GM06990 (cell line): ENCODE measurements at regions not wholly inside any gene's neighbourhood (a gene's known extent, or its start where the extent isn't known, plus 50 kb on each side); places are given as distances from the start of the nearest gene placed in this dataset.

Experiments
- DNase-seq: peaks from one replicate; pipeline ENCODE4 v3.0.0-alpha.2; 2011; ENCODE audit not compliant: insufficient read length; ENCODE audit errors: extremely low read depth
- H3K27me3 ChIP-seq: replicated peaks from 2 replicates; pipeline ENCODE4 v1.6.0; 2011; ENCODE audit warnings: low read length; ENCODE audit not compliant: control insufficient read depth, insufficient read depth
- H3K36me3 ChIP-seq: 2 replicates; pipeline ENCODE4 v1.5.1; 2011; ENCODE audit warnings: low read length; ENCODE audit not compliant: control insufficient read depth, insufficient read depth
- H3K4me3 ChIP-seq: replicated peaks from 2 replicates; pipeline ENCODE4 v1.5.1; 2011; ENCODE audit warnings: low read depth, mild to moderate bottlenecking, control low read depth, low read length
- TF ChIP-seq, protein P1 (sequence below): IDR thresholded peaks from 2 replicates; pipeline ENCODE4 v1.5.1; 2011; ENCODE audit warnings: low read length, control low read depth, mild to moderate bottlenecking, inconsistent platforms; ENCODE audit not compliant: insufficient read depth, poor library complexity, severe bottlenecking

DNA sequence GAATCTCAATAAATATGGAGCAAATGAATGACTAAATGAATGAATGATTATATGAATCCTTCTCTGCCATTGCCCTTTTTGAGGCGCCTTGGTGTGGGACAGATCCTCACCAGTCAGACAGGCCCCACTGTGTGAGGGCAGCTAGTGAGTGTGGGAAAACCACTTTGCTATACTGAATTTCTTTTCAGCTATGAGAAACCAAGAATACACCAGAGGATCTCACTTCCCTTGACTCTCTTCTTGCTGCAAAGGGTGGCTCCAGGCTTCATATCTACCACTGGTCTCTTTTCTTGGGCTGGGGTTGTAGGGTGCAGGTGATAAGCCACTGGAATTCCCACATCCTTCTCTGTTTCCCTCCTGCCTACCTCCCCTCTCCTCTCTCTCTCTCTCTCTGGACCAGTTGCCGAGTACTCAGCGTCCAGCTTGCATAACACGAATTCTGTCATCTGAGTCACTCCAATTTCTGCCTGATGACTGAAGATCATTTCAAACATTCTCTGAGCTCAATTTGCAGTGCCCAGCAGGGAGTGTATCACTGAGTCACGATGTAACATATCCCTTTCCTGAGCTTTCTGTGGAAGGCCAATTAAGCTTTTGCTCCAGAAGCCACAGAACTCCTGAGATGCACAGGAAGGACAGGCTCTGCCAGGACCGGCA, 304.3 kb upstream of the NCAM1 start:
- Histone ChIP-seq H3K36me3 (no peaks in the 10 kb centered on the region), H3K27me3 (no peaks in the 10 kb centered on the region), H3K4me3 (no peak overlapping the region)
- TF ChIP-seq, protein P1, sequence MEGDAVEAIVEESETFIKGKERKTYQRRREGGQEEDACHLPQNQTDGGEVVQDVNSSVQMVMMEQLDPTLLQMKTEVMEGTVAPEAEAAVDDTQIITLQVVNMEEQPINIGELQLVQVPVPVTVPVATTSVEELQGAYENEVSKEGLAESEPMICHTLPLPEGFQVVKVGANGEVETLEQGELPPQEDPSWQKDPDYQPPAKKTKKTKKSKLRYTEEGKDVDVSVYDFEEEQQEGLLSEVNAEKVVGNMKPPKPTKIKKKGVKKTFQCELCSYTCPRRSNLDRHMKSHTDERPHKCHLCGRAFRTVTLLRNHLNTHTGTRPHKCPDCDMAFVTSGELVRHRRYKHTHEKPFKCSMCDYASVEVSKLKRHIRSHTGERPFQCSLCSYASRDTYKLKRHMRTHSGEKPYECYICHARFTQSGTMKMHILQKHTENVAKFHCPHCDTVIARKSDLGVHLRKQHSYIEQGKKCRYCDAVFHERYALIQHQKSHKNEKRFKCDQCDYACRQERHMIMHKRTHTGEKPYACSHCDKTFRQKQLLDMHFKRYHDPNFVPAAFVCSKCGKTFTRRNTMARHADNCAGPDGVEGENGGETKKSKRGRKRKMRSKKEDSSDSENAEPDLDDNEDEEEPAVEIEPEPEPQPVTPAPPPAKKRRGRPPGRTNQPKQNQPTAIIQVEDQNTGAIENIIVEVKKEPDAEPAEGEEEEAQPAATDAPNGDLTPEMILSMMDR, result no peak
- no peak for DNase-seq

DNA sequence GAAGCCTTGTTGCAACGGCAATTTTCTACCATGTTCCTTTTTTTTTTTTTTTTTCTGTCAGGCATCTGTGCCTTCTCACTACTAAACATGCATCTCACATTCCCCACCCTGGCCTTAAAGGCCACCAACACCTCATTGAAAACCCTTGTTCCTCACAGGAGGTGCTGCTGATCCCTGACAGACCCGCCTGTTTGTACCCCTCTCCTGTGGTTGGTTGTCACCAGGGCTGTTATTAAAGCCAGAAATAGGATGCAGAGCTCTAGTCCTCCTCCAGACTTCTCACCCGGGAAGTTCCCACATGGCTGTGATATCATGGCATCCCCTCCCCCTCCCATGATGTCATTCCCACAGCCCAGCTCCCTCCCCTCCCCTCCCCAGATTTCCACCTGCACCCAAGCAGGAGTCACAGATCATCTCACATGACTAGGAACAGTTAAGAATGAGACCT, 302.8 kb upstream of the NCAM1 start:
- no peak overlapping the region for H3K4me3 ChIP-seq
- H3K27me3 ChIP-seq, result no peaks in the 10 kb centered on the region
- TF ChIP-seq, protein P1, result no peak
- peak; percentile 11 for DNase-seq
- H3K36me3 ChIP-seq, result no peaks in the 10 kb centered on the region

DNA sequence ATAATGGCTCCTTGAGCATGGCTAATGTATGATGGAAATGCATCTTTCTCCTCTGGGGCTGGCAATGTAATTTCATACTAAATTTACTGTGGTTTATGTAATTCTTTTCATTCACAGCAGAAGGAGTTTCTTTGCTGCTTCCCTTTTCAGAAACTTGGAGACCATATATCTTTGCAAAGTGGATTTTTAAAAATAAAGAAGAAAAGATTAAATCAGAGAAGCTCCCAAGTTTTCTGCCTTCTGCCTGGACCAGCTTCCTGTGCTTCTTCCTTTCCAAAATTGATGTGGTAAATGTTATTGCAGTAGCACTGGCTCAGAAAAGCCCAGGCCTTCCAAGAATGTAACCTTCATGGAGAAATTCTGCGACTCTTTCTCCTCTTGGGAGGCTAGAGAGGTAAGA, 300.1 kb upstream of the NCAM1 start:
- Histone ChIP-seq H3K4me3 (no peak overlapping the region), H3K36me3 (no peaks in the 10 kb centered on the region), H3K27me3 (no peaks in the 10 kb centered on the region)
- TF ChIP-seq, protein P1, result no peak
- DNase-seq, result no peak

DNA sequence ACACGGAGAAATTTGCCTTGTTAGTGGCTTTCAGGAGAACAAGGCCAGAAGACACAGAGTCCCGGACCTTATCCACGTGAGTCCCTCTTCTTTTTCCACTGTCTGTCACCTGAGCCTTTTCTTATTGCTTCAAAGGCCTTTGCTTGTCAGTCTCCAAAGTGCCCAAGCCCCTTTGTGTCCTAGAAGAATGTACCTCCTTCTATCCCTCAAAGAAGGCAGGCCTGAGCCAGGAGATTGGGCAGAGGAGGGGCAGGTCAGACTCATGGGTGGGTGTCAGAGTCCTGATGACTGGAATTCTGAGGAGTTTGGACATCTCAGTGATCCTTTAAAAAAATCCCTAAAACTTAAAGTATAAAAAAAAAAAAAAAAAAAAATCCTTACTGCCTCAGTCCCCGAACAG, 299.6 kb upstream of the NCAM1 start:
- no peak for DNase-seq
- TF ChIP-seq, protein P1, result no peak
- Histone ChIP-seq H3K27me3 (no peaks in the 10 kb centered on the region), H3K4me3 (no peak overlapping the region), H3K36me3 (no peaks in the 10 kb centered on the region)

DNA sequence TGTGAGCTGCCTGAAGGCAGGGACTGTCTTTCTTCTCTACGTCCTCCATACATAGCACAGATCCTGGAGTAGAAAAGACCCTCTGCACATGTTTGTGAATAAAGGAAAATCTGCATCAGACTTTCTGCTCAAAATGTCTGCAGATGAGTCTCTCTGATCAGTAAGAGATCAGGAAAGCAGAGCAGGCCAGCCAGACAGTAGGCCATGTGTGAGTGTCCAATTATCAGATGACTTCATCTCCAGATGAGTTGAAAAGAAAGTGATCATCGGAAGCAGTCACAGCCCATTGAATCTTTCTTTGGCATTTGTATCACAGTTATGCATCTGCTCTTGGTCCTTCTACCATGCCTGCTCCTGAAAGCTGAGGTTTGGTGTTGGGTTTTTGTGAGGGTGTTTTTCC, 298.7 kb upstream of the NCAM1 start:
- H3K4me3 ChIP-seq, result no peak overlapping the region
- TF ChIP-seq, protein P1, result no peak
- DNase-seq, result no peak

More for the DNA sequence above, 298.7 kb upstream of the NCAM1 start:
- no peaks in the 10 kb centered on the region for H3K36me3 ChIP-seq
- H3K27me3 ChIP-seq, result no peaks in the 10 kb centered on the region
